ENCODE measurements at regions not wholly inside any gene's neighbourhood (a gene's known extent, or its start where the extent isn't known, plus 50 kb on each side); places are given as distances from the start of the nearest gene placed in this dataset.

DNA sequence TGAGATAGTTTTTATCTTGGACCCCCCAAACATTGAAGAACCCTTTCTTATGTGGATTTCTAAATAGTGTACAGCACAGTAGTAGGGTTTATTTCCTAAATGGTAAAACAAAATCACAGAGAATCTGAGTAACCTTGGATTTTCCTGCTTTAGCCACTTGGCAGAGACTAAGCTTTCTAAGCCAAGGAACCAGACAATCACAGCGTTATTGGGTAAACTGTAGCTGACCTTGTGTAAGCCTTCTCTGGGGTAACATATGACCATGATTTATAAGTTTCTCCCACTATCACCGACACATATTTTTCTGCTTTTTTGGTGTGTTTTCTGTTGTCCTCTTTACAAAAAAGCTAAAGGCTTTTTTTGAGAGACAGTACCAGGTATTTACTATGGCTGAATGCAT is 136.3 kb upstream of the PZP start:
- WGBS (ENCODE audit: insufficient coverage, low coverage, low lambda C conversion rate, missing lambda C conversion rate), result 58% methylated on average over 2 of the region's 2 CpGs
- no peak for DNase-seq
- Histone ChIP-seq H3K9me3 (no peaks in the 10 kb centered on the region), H3K27me3 (no peaks in the 10 kb centered on the region), H3K4me3 (no peak overlapping the region), H3K4me1 (no peaks in the 10 kb centered on the region), H3K27ac (no peak overlapping the region), H3K36me3 (no peaks in the 10 kb centered on the region)
- no peak for ATAC-seq
- TF ChIP-seq POLR2A (IDR thresholded peaks at IDR 0.05), result no peak
- TF ChIP-seq, protein P1, sequence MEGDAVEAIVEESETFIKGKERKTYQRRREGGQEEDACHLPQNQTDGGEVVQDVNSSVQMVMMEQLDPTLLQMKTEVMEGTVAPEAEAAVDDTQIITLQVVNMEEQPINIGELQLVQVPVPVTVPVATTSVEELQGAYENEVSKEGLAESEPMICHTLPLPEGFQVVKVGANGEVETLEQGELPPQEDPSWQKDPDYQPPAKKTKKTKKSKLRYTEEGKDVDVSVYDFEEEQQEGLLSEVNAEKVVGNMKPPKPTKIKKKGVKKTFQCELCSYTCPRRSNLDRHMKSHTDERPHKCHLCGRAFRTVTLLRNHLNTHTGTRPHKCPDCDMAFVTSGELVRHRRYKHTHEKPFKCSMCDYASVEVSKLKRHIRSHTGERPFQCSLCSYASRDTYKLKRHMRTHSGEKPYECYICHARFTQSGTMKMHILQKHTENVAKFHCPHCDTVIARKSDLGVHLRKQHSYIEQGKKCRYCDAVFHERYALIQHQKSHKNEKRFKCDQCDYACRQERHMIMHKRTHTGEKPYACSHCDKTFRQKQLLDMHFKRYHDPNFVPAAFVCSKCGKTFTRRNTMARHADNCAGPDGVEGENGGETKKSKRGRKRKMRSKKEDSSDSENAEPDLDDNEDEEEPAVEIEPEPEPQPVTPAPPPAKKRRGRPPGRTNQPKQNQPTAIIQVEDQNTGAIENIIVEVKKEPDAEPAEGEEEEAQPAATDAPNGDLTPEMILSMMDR (IDR thresholded peaks at IDR 0.05), result no peak
- intact Hi-C loops (cut with DNase I), result no loop called here

DNA sequence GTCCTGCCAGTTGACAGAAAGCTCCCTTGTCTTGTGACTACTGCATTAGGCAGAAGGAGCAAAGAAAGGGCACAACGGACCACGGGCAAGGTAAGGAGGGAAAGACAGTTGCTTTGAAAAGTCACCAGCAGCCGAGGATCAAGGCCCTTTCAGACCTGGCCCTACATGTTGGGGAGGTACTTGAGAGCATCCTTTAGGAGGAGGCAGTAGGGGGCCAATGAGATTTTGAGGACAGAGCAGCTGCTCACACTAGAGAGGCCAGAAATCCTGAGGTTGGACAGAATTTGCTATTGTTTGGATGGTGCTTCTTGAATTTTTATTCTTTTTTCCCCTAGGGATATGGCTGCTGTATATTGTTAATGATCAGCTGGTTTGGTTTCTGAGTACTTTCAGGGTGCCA is 135.5 kb upstream of the PZP start:
- no peak for ATAC-seq
- intact Hi-C loops (cut with DNase I), result no loop called here
- H3K36me3 ChIP-seq, result no peaks in the 10 kb centered on the region
- DNase-seq, result no peak
- 85% methylated on average over 3 of the region's 3 CpGs for WGBS (ENCODE audit: insufficient coverage, low coverage, low lambda C conversion rate, missing lambda C conversion rate)
- H3K9me3 ChIP-seq, result no peaks in the 10 kb centered on the region
- no peaks in the 10 kb centered on the region for H3K27me3 ChIP-seq
- TF ChIP-seq, protein P1 (IDR thresholded peaks at IDR 0.05), result no peak
- no peak for TF ChIP-seq POLR2A (IDR thresholded peaks at IDR 0.05)
- H3K4me1 ChIP-seq, result no peaks in the 10 kb centered on the region
- H3K4me3 ChIP-seq, result no peak overlapping the region
- no peak overlapping the region for H3K27ac ChIP-seq

DNA sequence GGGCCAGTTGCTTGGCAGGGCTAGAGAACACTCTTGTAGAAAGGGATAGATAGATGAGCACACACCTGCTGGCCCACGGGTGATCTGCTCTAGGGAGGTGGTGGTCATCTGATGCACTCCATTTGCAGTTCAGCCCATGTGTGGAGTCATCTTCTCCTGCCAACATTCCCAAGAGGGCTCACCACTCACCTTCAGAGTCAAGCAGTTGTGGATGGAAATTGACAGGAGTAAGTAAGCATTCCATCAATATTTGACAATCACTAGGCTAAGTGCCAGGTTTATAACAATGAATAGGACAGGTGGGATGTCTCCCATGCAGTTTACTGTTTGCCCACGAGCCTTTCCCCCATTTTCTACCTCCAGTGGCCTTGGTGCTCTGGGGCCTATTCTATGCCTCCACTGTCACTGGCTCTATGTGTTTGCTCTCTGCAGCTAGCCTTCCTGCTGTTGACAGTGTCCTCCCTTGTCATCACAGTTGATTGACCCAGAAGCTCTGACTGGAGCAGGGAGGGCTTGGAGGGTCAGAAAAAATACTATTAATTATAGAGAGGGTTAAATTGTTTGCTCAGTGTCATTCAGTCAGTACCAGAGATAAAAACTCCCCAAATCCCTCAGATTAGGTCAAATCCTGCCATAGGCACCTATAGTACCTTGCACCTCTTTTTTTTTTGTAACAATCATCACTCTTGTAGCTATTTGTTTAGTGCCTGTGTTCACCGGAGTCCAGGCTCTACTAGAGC is 134.6 kb upstream of the PZP start:
- Histone ChIP-seq H3K4me3 (no peak overlapping the region), H3K27me3 (no peaks in the 10 kb centered on the region), H3K4me1 (no peaks in the 10 kb centered on the region), H3K36me3 (no peaks in the 10 kb centered on the region), H3K27ac (no peak overlapping the region), H3K9me3 (no peaks in the 10 kb centered on the region)
- intact Hi-C loops (cut with DNase I), result no loop called here
- whole genome bisulfite sequencing (ENCODE audit: insufficient coverage, low coverage, low lambda C conversion rate, missing lambda C conversion rate), result 86% methylated on average over 2 of the region's 3 CpGs
- no peak for ATAC-seq
- TF ChIP-seq, protein P1 (IDR thresholded peaks at IDR 0.05), result no peak
- TF ChIP-seq POLR2A (IDR thresholded peaks at IDR 0.05), result no peak
- no peak for DNase-seq

DNA sequence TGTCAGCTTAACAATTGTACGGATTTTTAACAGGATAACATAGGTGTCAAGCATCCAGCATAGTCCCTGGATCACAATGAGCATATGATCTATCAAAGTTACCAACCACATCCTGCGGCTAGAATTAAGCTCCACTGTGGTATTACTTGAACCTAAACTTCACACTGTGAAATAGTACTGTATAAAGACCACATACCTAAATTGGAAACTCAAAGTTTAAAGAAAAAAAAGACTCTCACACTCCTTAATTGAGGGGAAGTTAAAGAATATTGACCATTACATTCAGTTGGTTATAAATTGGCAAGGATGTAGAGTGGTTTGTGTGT is 133.0 kb upstream of the PZP start:
- 90% methylated on average over 2 of the region's 2 CpGs for WGBS (ENCODE audit: insufficient coverage, low coverage, low lambda C conversion rate, missing lambda C conversion rate)
- TF ChIP-seq, protein P1 (IDR thresholded peaks at IDR 0.05), result no peak
- TF ChIP-seq POLR2A (IDR thresholded peaks at IDR 0.05), result no peak
- intact Hi-C loops (cut with DNase I), result no loop called here
- no peak for ATAC-seq
- Histone ChIP-seq H3K9me3 (no peaks in the 10 kb centered on the region), H3K27me3 (no peaks in the 10 kb centered on the region), H3K27ac (no peak overlapping the region), H3K36me3 (no peaks in the 10 kb centered on the region), H3K4me1 (no peaks in the 10 kb centered on the region), H3K4me3 (no peak overlapping the region)
- DNase-seq, result no peak
